ENCODE measurements at regions not wholly inside any gene's neighbourhood (a gene's known extent, or its start where the extent isn't known, plus 50 kb on each side); places are given as distances from the start of the nearest gene placed in this dataset.

GRCh38 chr3:25174251-25174650 lies 253.8 kb upstream of the RARB start:
- TF ChIP-seq CTCF (optimal IDR thresholded peaks at IDR 0.05 in 1 of 3, IDR thresholded peaks at IDR 0.05 in 1 of 3, conservative IDR thresholded peaks at IDR 0.05 in 1 of 3; ENCODE audit: extremely low read depth in 1 of 3, insufficient read depth in 2 of 3, low read length in 3 of 3) (no peak), EZH2 (IDR thresholded peaks at IDR 0.05; ENCODE audit: low read length) (no peak)
